ENCODE measurements at regions not wholly inside any gene's neighbourhood (a gene's known extent, or its start where the extent isn't known, plus 50 kb on each side); places are given as distances from the start of the nearest gene placed in this dataset.

DNA sequence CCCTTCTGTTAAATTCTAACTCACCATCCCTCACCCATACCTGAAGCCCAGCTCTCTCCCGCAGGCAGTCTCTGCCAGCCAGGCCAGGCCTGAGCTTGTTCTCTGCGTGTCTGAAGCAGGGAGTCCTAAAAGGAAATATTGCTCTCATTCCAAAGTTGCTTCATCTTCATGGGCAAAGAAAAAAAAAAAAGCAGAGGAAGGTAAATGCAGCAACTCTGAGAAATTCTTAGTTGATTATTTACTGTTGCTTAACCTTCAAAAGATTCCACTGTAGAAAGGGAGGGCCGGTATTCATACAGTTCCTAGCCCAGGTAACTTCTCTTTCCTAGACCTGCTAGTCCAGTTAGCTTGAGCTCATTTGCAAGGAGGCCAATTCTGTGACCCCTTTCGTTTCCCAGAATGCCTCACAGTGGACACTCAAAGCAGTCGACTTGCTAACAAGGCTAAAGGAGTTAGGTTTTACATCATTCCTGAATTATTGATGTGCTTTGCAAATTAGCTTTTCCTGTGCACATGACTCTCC, 193.5 kb upstream of the EEA1 start:
- H3K4me1 ChIP-seq = peaks cover 12 to 48% (median 41%) of the 10 kb centered on the region in 4 donors
- H3K27ac ChIP-seq (replicated peaks in 1 of 4) = peak overlapping the region; percentile 58 to 73 (median 67)
- H3K9me3 ChIP-seq = no peaks in the 10 kb centered on the region
- no peaks in the 10 kb centered on the region for H3K36me3 ChIP-seq
- no peaks in the 10 kb centered on the region for H3K27me3 ChIP-seq
- H3K4me3 ChIP-seq = no peak overlapping the region
- DNase-seq (ENCODE audit: extremely low spot score) = no peak
- intact Hi-C loops (cut with DNase I) = loop anchor here (10.0 kb wide), 1 partner anchor 262 kb away; no protein-coding TSS in a partner anchor
- WGBS = 55% methylated on average over 5 of the region's 5 CpGs
- TF ChIP-seq POLR2AphosphoS5 (IDR thresholded peaks at IDR 0.05) = peak in 1 of 2 donors; percentile 8
- TF ChIP-seq POLR2A (IDR thresholded peaks at IDR 0.05; ENCODE audit: low read depth) = no peak

DNA sequence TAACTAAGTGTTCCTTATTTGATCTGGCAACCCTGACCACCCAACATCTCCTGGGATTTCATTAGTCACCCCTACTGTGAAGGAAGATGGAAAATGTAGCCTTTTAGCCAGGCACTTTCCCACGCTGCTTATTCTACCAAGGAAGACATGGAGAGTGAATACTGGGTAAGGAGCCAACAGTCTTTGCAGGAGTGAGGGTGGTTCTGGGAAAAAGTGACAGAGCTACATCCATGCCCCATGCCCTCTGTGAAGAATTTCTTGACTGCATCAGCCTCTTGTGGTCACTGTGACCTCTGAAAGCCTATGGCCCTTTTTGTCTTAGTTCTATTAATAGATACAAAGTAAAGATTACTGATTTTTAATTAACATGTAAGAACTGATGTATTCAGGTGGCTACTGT, 196.0 kb upstream of the EEA1 start:
- intact Hi-C loops (cut with DNase I) = loop anchor here (5.0 to 10.0 kb wide), 2 partner anchors 57 to 260 kb away; no protein-coding TSS in a partner anchor
- Histone ChIP-seq H3K36me3 (no peaks in the 10 kb centered on the region), H3K27me3 (no peaks in the 10 kb centered on the region), H3K4me1 (peaks cover 24 to 59% (median 51%) of the 10 kb centered on the region in 4 donors), H3K4me3 (no peak overlapping the region), H3K9me3 (no peaks in the 10 kb centered on the region), H3K27ac (replicated peaks in 1 of 4) (no peak overlapping the region)
- no peak for DNase-seq (ENCODE audit: extremely low spot score)
- 87% methylated on average over 1 of the region's 1 CpG for WGBS
- TF ChIP-seq POLR2AphosphoS5 (IDR thresholded peaks at IDR 0.05) (no peak), EP300 (IDR thresholded peaks at IDR 0.05) (no peak), POLR2A (IDR thresholded peaks at IDR 0.05; ENCODE audit: low read depth) (no peak)
- TF ChIP-seq, protein P1, sequence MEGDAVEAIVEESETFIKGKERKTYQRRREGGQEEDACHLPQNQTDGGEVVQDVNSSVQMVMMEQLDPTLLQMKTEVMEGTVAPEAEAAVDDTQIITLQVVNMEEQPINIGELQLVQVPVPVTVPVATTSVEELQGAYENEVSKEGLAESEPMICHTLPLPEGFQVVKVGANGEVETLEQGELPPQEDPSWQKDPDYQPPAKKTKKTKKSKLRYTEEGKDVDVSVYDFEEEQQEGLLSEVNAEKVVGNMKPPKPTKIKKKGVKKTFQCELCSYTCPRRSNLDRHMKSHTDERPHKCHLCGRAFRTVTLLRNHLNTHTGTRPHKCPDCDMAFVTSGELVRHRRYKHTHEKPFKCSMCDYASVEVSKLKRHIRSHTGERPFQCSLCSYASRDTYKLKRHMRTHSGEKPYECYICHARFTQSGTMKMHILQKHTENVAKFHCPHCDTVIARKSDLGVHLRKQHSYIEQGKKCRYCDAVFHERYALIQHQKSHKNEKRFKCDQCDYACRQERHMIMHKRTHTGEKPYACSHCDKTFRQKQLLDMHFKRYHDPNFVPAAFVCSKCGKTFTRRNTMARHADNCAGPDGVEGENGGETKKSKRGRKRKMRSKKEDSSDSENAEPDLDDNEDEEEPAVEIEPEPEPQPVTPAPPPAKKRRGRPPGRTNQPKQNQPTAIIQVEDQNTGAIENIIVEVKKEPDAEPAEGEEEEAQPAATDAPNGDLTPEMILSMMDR (IDR thresholded peaks at IDR 0.05) = no peak

DNA sequence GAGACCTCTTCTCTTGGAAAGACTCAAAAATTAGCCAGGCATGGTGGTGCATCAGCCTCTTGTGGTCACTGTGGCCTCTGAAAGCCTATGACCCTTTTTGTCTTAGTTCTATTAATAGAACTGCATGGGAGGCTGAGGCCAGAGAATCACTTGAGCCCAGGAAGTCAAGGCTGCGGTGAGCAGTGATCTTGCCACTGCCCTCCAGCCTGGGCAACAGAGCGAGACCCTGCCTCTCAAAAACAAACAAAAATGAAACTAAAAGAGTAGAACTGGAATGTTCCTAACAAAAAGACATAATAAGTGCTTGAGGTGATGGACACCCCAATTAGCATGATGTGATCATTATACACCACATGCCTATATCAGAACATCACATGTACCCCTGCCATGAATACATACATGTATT, 197.0 kb upstream of the EEA1 start:
- WGBS = 100% methylated on average over 2 of the region's 2 CpGs
- Histone ChIP-seq H3K27ac (replicated peaks in 1 of 4) (peak overlapping the region; percentile 80 to 87 (median 84)), H3K4me1 (peaks cover 32 to 58% (median 51%) of the 10 kb centered on the region in 4 donors), H3K4me3 (no peak overlapping the region), H3K27me3 (no peaks in the 10 kb centered on the region), H3K36me3 (no peaks in the 10 kb centered on the region), H3K9me3 (no peaks in the 10 kb centered on the region)
- TF ChIP-seq EP300 (IDR thresholded peaks at IDR 0.05) (no peak), POLR2AphosphoS5 (IDR thresholded peaks at IDR 0.05) (no peak), POLR2A (IDR thresholded peaks at IDR 0.05; ENCODE audit: low read depth) (no peak)
- TF ChIP-seq, protein P1 (IDR thresholded peaks at IDR 0.05) = no peak
- no peak for DNase-seq (ENCODE audit: extremely low spot score)
- intact Hi-C loops (cut with DNase I) = loop anchor here (5.0 to 10.0 kb wide), 2 partner anchors 56 to 259 kb away; no protein-coding TSS in a partner anchor

DNA sequence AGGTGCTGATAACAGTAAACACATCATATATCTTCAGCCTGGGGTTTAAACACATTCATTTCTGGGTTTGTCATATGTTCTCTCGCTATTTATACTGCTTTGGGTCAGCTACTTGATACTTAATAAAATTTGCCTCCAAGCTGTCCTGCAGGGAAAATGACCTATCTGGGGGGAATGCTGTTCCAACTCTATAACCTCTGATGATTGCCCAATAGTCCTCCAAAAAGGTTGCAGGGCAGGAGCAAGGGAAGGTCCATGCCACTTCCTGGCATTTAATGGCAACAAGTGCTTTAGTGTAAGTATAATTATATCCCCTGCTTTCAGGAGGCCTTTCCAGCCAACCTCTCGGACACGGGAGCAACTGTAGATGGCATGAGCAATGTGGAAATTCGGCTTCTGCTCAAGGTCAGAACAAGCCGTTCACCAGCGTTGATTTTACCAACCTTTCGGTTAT, 198.0 kb upstream of the EEA1 start:
- intact Hi-C loops (cut with DNase I) = loop anchor here (5.0 to 10.0 kb wide), 2 partner anchors 55 to 258 kb away; no protein-coding TSS in a partner anchor
- DNase-seq (ENCODE audit: extremely low spot score) = no peak
- Histone ChIP-seq H3K27ac (replicated peaks in 1 of 4) (peak overlapping the region; percentile 80 to 87 (median 84)), H3K27me3 (no peaks in the 10 kb centered on the region), H3K36me3 (no peaks in the 10 kb centered on the region), H3K4me1 (peaks cover 32 to 57% (median 46%) of the 10 kb centered on the region in 4 donors), H3K4me3 (no peak overlapping the region), H3K9me3 (no peaks in the 10 kb centered on the region)
- WGBS = 75% methylated on average over 7 of the region's 7 CpGs
- TF ChIP-seq, protein P1 (IDR thresholded peaks at IDR 0.05) = no peak
- TF ChIP-seq POLR2A (IDR thresholded peaks at IDR 0.05; ENCODE audit: low read depth) (no peak), POLR2AphosphoS5 (IDR thresholded peaks at IDR 0.05) (no peak), EP300 (IDR thresholded peaks at IDR 0.05) (no peak)

DNA sequence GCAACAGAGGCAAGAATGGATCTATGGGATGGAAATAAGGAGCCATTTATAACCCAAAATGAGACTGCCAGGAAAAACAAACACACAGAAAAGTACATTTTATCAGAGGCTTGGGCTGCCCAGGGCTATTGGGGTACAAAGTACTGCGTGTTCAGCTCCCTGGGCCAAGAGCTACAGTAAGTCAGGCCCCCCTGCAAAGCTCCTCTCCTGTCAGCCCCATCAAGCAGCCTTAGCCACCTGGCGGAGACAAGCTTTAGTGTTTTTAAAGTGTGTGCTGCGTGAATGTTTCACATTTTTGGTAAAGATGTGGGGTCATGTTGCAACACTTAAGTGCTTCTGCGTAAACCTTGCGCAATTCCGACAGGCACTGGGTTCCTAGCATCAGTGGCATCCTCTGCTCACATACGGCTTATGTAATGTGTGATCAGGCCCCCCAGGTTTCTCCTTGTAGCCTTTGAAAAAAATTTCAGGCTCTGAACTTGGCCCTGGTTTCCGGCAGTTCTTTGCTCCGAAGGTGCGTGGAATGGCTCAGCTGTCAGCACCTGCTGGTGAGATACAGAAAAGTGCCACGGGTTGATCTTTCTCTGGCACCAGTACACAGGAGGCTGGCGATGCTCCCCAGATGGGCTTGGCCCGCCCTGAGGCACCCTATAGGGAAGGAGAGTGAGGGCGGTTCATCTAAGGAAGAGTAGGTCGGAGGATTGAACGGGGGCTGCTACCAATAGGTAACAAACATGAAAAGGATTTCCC, 198.7 kb upstream of the EEA1 start:
- intact Hi-C loops (cut with DNase I) = loop anchor here (5.0 to 10.0 kb wide), 2 partner anchors 55 to 257 kb away; no protein-coding TSS in a partner anchor
- Histone ChIP-seq H3K9me3 (no peaks in the 10 kb centered on the region), H3K27ac (replicated peaks in 1 of 4) (peak overlapping the region; percentile 80 to 87 (median 84)), H3K27me3 (no peaks in the 10 kb centered on the region), H3K36me3 (no peaks in the 10 kb centered on the region), H3K4me3 (peak overlapping the region in 2 of 4 donors; percentile 9 to 30), H3K4me1 (peaks cover 32 to 51% (median 40%) of the 10 kb centered on the region in 4 donors)
- TF ChIP-seq, protein P1 (IDR thresholded peaks at IDR 0.05) = peak in 2 of 3 experiments; percentile 34 to 54
- TF ChIP-seq POLR2A (IDR thresholded peaks at IDR 0.05; ENCODE audit: low read depth) (no peak), EP300 (IDR thresholded peaks at IDR 0.05) (peak; percentile 99), POLR2AphosphoS5 (IDR thresholded peaks at IDR 0.05) (peak; percentile 89 to 93)
- WGBS = 47% methylated on average over 16 of the region's 16 CpGs
- DNase-seq (ENCODE audit: extremely low spot score) = peak; percentile 94

All from esophagus muscularis mucosa (tissue), 4 donors.